OCI-LY7 (cell line): ENCODE measurements at regions not wholly inside any gene's neighbourhood (a gene's known extent, or its start where the extent isn't known, plus 50 kb on each side); places are given as distances from the start of the nearest gene placed in this dataset.

Source experiments
- BruUV-seq: library from RNA; stranded (reverse); fragments of 400-500 nt; replicated peaks from 2 replicates; lab custom pipeline; 2021; lab: Mats Ljungman, UMichigan
- CTCF ChIA-PET: fragments of 300-600 bp; sonication (Branson Sonifier 250); formaldehyde crosslinking; loops from one replicate; lab custom pipeline; 2022; ENCODE audit warnings: antibody characterized with exemption; ENCODE audit not compliant: unreplicated experiment; lab: Charles Lee
- POLR2A ChIA-PET: fragments of 300-600 bp; sonication (Branson Sonifier 250); formaldehyde crosslinking; loops from one replicate; lab custom pipeline; 2022; ENCODE audit warnings: antibody characterized with exemption; lab: Charles Lee
- DNase-seq: peaks from one replicate; pipeline ENCODE4 v3.0.0-alpha.2; 2015; ENCODE audit warnings: low spot score
- H2AFZ ChIP-seq: fragments of 200-600 bp; sonication (generic), shearing (Covaris generic); 2 replicates; pipeline ENCODE4 v1.6.1; 2014; ENCODE audit warnings: mild to moderate bottlenecking, antibody characterized with exemption, low read length, moderate library complexity
- H3K27ac ChIP-seq: fragments of 200-600 bp; sonication (generic); 2 replicates; pipeline ENCODE4 v1.5.1; 2014; ENCODE audit warnings: mixed run types, low read depth, mild to moderate bottlenecking, moderate library complexity, low read length, inconsistent platforms; ENCODE audit not compliant: poor library complexity, severe bottlenecking
- H3K36me3 ChIP-seq: fragments of 200-600 bp; sonication (generic); 2 replicates; pipeline ENCODE4 v1.6.1; 2014; ENCODE audit warnings: mild to moderate bottlenecking, antibody characterized with exemption, low read length, moderate library complexity, mixed read lengths; ENCODE audit not compliant: insufficient read depth
- H3K4me1 ChIP-seq: fragments of 200-600 bp; sonication (generic); 2 replicates; pipeline ENCODE4 v1.5.1; 2014; ENCODE audit warnings: mild to moderate bottlenecking, low read length; ENCODE audit not compliant: insufficient read depth, poor library complexity, severe bottlenecking
- H3K4me2 ChIP-seq: fragments of 200-600 bp; sonication (generic); 2 replicates; pipeline ENCODE4 v1.6.1; 2014; ENCODE audit warnings: mild to moderate bottlenecking, low read length
- H3K4me3 ChIP-seq: fragments of 200-600 bp; sonication (generic); 2 replicates; pipeline ENCODE4 v1.5.1; 2014; ENCODE audit warnings: mild to moderate bottlenecking, low read depth, low read length; ENCODE audit not compliant: poor library complexity, severe bottlenecking
- H3K79me2 ChIP-seq: fragments of 200-600 bp; sonication (generic); 2 replicates; pipeline ENCODE4 v1.6.1; 2016; ENCODE audit warnings: low read depth, mild to moderate bottlenecking, low read length, moderate library complexity, mixed read lengths; ENCODE audit not compliant: insufficient read depth
- H3K9me2 ChIP-seq: fragments of 200-600 bp; sonication (generic); 2 replicates; pipeline ENCODE4 v1.6.1; 2016; ENCODE audit warnings: mild to moderate bottlenecking, low read length, mixed read lengths; ENCODE audit not compliant: insufficient read depth
- H3K9me3 ChIP-seq: fragments of 200-600 bp; sonication (generic); 2 replicates; pipeline ENCODE4 v1.6.1; 2014; ENCODE audit warnings: mild to moderate bottlenecking, mixed run types, low read length, mixed read lengths
- H4K20me1 ChIP-seq: fragments of 200-600 bp; sonication (generic); 2 replicates; pipeline ENCODE4 v1.6.1; 2014; ENCODE audit warnings: mild to moderate bottlenecking, antibody characterized with exemption, low read length, moderate library complexity, mixed read lengths; ENCODE audit not compliant: insufficient read depth
- EZH2phosphoT487 ChIP-seq: fragments of 200-600 bp; sonication (generic); IDR thresholded peaks from 2 replicates; pipeline ENCODE4 v1.6.1; 2018; ENCODE audit warnings: low read depth, borderline replicate concordance, mild to moderate bottlenecking, mixed run types, antibody characterized with exemption, low read length, moderate library complexity, mixed read lengths
- intact Hi-C: fragments of 100-400 bp; cut with micrococcal nuclease; formaldehyde crosslinking; loops from one replicate; pipeline ENCODE4 v1.10.0; 2022; ENCODE audit not compliant: unreplicated experiment
- TF ChIP-seq, protein P1 (sequence below): fragments of 200-600 bp; sonication (generic); conservative IDR thresholded peaks from 2 replicates; pipeline ENCODE4 v1.5.1; 2014; ENCODE audit warnings: mild to moderate bottlenecking, antibody characterized with exemption, low read length, moderate library complexity, mixed read lengths

DNA sequence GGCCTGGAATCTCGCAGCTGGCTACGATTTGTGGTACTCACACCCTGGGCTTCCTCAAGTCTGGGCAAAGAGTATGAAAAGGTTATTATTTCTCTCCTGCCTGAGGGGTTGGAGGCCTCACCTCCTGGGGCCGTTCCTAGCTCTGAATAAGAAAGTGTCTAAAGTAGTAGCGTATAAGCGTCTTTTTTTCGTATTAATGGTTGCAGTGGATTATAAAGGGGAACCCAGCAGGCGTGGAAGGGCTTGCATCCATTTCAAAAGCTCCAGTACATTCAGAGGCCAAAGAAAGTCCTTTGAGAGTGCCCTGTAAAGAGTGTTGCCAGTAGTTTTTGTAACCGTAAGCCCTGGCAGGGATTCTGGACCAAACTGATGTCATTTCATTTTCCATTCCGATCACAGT lies 72.2 kb upstream of the MPHOSPH6 start:
- Histone ChIP-seq H2AFZ (no peak overlapping the region), H3K36me3 (no peaks in the 10 kb centered on the region), H3K27ac (no peak overlapping the region), H4K20me1 (no peaks in the 10 kb centered on the region), H3K9me2 (no peaks in the 10 kb centered on the region), H3K4me1 (no peaks in the 10 kb centered on the region), H3K4me2 (no peak overlapping the region), H3K9me3 (no peaks in the 10 kb centered on the region), H3K79me2 (no peaks in the 10 kb centered on the region), H3K4me3 (no peak overlapping the region)
- CTCF ChIA-PET = no interaction called here
- no peak for DNase-seq
- TF ChIP-seq, protein P1, sequence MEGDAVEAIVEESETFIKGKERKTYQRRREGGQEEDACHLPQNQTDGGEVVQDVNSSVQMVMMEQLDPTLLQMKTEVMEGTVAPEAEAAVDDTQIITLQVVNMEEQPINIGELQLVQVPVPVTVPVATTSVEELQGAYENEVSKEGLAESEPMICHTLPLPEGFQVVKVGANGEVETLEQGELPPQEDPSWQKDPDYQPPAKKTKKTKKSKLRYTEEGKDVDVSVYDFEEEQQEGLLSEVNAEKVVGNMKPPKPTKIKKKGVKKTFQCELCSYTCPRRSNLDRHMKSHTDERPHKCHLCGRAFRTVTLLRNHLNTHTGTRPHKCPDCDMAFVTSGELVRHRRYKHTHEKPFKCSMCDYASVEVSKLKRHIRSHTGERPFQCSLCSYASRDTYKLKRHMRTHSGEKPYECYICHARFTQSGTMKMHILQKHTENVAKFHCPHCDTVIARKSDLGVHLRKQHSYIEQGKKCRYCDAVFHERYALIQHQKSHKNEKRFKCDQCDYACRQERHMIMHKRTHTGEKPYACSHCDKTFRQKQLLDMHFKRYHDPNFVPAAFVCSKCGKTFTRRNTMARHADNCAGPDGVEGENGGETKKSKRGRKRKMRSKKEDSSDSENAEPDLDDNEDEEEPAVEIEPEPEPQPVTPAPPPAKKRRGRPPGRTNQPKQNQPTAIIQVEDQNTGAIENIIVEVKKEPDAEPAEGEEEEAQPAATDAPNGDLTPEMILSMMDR = no peak
- TF ChIP-seq EZH2phosphoT487 = no peak
- POLR2A ChIA-PET = interaction anchor here (0.7 kb wide), 1 partner anchor 17 kb away, joined by 3 read pairs; no protein-coding TSS in a partner anchor
- BruUV-seq = no TSS peak
- intact Hi-C loops = no loop called here

DNA sequence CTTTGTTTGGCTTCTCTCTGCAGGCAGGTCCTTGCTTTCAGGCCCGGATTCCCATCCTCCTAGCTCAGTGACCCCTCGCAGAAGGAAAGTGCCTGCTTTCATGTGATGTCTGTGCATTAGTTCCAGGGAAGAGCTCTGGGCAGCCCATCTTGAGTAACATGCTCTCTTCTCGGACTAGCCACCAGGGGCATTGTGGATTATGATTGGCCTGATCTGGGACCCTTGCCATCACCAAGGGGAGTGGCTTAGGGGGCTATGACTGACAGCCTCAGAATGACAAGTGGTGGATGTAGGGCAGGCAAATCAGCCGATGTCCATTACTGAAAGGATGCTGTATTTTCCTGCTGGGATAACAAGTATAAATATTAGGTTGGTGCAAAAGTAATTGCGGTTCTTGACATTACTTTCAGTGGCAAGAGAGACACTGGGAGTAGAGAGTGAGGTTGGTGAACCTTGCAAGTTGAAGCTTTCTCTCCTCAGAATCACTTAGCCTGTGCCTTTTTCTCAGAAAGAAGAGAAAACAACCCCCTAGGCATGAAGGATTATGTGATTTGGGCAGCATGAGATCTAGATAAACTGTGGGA lies 71.5 kb upstream of the MPHOSPH6 start:
- no peak overlapping the region for H3K27ac ChIP-seq
- CTCF ChIA-PET = no interaction called here
- no TSS peak for BruUV-seq

DNA sequence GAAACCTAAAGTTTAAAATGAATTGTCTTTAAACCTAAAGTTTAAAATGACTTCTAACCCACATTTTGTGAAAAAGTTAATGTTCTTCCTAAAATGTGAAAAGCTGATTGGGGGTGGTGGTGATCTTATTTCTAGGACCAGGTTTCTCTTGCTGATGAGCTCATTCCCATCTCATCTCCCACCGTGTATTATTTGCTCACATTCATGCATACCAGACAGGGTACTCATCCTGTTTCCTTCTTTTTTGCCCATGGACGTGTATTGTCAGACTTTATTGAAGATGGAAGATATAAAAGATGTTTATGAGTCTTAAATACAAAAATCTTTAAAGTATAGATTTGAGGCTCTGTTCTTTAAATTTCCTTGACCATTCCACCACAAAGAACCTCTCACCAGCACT lies 70.1 kb upstream of the MPHOSPH6 start:
- no peak overlapping the region for H2AFZ ChIP-seq
- no peak overlapping the region for H3K4me3 ChIP-seq
- H3K27ac ChIP-seq = no peak overlapping the region
- POLR2A ChIA-PET = no interaction called here
- no peaks in the 10 kb centered on the region for H3K79me2 ChIP-seq
- CTCF ChIA-PET = no interaction called here
- no peaks in the 10 kb centered on the region for H3K36me3 ChIP-seq
- H4K20me1 ChIP-seq = no peaks in the 10 kb centered on the region
- H3K4me1 ChIP-seq = no peaks in the 10 kb centered on the region
- intact Hi-C loops = no loop called here
- BruUV-seq = no TSS peak
- H3K9me2 ChIP-seq = no peaks in the 10 kb centered on the region
- TF ChIP-seq EZH2phosphoT487 = no peak
- TF ChIP-seq, protein P1 = no peak
- no peak overlapping the region for H3K4me2 ChIP-seq
- H3K9me3 ChIP-seq = no peaks in the 10 kb centered on the region
- DNase-seq = no peak

More for the DNA sequence above, 71.5 kb upstream of the MPHOSPH6 start:
- H2AFZ ChIP-seq = no peak overlapping the region
- intact Hi-C loops = no loop called here
- no peak overlapping the region for H3K4me3 ChIP-seq
- POLR2A ChIA-PET = no interaction called here
- H4K20me1 ChIP-seq = no peaks in the 10 kb centered on the region
- no peaks in the 10 kb centered on the region for H3K9me2 ChIP-seq
- TF ChIP-seq EZH2phosphoT487 = no peak
- TF ChIP-seq, protein P1 = no peak
- no peak overlapping the region for H3K4me2 ChIP-seq
- H3K36me3 ChIP-seq = no peaks in the 10 kb centered on the region
- no peaks in the 10 kb centered on the region for H3K79me2 ChIP-seq
- H3K4me1 ChIP-seq = no peaks in the 10 kb centered on the region
- H3K9me3 ChIP-seq = no peaks in the 10 kb centered on the region
- DNase-seq = no peak
